Endothelial cell of umbilical vein (primary cell): ENCODE measurements at regions not wholly inside any gene's neighbourhood (a gene's known extent, or its start where the extent isn't known, plus 50 kb on each side); places are given as distances from the start of the nearest gene placed in this dataset.

Experiments
- BruUV-seq: library from RNA; stranded (reverse); fragments of 400-500 nt; replicated peaks from 2 replicates; lab custom pipeline; 2021; lab: Mats Ljungman, UMichigan
- CTCF ChIA-PET: fragments of 300-600, 350-600 bp; sonication (Branson Sonifier 250); formaldehyde crosslinking; loops from one replicate; lab custom pipeline; 2021; ENCODE audit warnings: antibody characterized with exemption, inconsistent platforms; lab: Charles Lee
- POLR2A ChIA-PET: fragments of 300-600, 350-600 bp; sonication (Branson Sonifier 250); formaldehyde crosslinking; loops from one replicate; lab custom pipeline; 2021; ENCODE audit warnings: antibody characterized with exemption, inconsistent platforms; lab: Charles Lee
- DNase-seq: peaks from one replicate; pipeline ENCODE4 v3.0.0-alpha.2; 2011; ENCODE audit warnings: low read depth, low spot score
- FAIRE-seq: peaks from 2 replicates; lab custom pipeline; 2011; peaks lifted over from hg19 to GRCh38; lab: Jason Lieb, UNC
- H2AFZ ChIP-seq: 2 replicates; pipeline ENCODE4 v1.6.0; 2012; ENCODE audit warnings: low read depth, low read length, control low read depth, inconsistent platforms
- H3K27ac ChIP-seq: 2 replicates; pipeline ENCODE4 v1.5.1; 2011; ENCODE audit warnings: low read depth, mild to moderate bottlenecking, control low read depth, low read length, moderate library complexity; ENCODE audit not compliant: insufficient read depth
- H3K27me3 ChIP-seq, 2 experiments: 2 replicates each; pipeline versions ENCODE4 v1.6.0 to v1.6.1; 2011; ENCODE audit warnings: low read length in 2 of 2, mixed read lengths in 1 of 2; ENCODE audit not compliant: control insufficient read depth in 2 of 2, insufficient read depth in 2 of 2
- H3K36me3 ChIP-seq, 2 experiments: 2 replicates in 1 of 2; 3 replicates in 1 of 2; pipeline ENCODE4 v1.5.1; 2011; ENCODE audit warnings: low read length in 2 of 2, mild to moderate bottlenecking in 1 of 2, moderate library complexity in 1 of 2; ENCODE audit not compliant: control insufficient read depth in 2 of 2, insufficient read depth in 2 of 2; ENCODE audit errors: extremely low read depth in 1 of 2
- H3K4me1 ChIP-seq: 3 replicates; pipeline ENCODE4 v1.5.1; 2011; ENCODE audit warnings: mild to moderate bottlenecking, low read length; ENCODE audit not compliant: control insufficient read depth, insufficient read depth; ENCODE audit errors: extremely low read depth
- H3K4me2 ChIP-seq: 2 replicates; pipeline ENCODE4 v1.6.1; 2011; ENCODE audit warnings: low read length, control low read depth, mixed read lengths; ENCODE audit not compliant: insufficient read depth
- H3K4me3 ChIP-seq, 3 experiments: fragments of 200-600 bp in 1 of 3; sonication (generic), shearing (Covaris generic) in 1 of 3; replicated peaks in 1 of 3; 2 replicates each; pipeline ENCODE4 v1.5.1; 2011 to 2016; ENCODE audit warnings: control low read depth in 3 of 3, low read length in 3 of 3, mild to moderate bottlenecking in 2 of 3, inconsistent platforms in 1 of 3, low read depth in 1 of 3, moderate library complexity in 1 of 3; ENCODE audit not compliant: insufficient read depth in 1 of 3
- H3K79me2 ChIP-seq: 2 replicates; pipeline ENCODE4 v1.6.0; 2012; ENCODE audit warnings: low read length, inconsistent platforms; ENCODE audit not compliant: control insufficient read depth, insufficient read depth
- H3K9ac ChIP-seq: replicated peaks from 2 replicates; pipeline ENCODE3; 2011; ENCODE audit warnings: low read length, control low read depth; ENCODE audit not compliant: insufficient read depth; ENCODE audit errors: extremely low read depth
- H3K9me1 ChIP-seq: replicated peaks from 3 replicates; pipeline ENCODE4 v1.6.0; 2011; ENCODE audit warnings: mild to moderate bottlenecking, low read length; ENCODE audit not compliant: control insufficient read depth, insufficient read depth; ENCODE audit errors: extremely low read depth
- H3K9me3 ChIP-seq: replicated peaks from 2 replicates; pipeline ENCODE4 v1.5.1; 2012; ENCODE audit warnings: low read length, inconsistent platforms; ENCODE audit not compliant: control insufficient read depth, insufficient read depth
- H4K20me1 ChIP-seq: replicated peaks from 2 replicates; pipeline ENCODE3; 2011; ENCODE audit warnings: mild to moderate bottlenecking, low read length; ENCODE audit not compliant: control insufficient read depth, insufficient read depth; ENCODE audit errors: extremely low read depth
- CTCF ChIP-seq, 2 donors: IDR thresholded peaks; 1 replicate in 1 of 2; 2 replicates in 1 of 2; pipeline ENCODE4 v1.5.1; 2011; ENCODE audit warnings: low read length in 2 of 2, mild to moderate bottlenecking in 2 of 2, moderate library complexity in 2 of 2, control low read depth in 1 of 2, inconsistent platforms in 1 of 2, low read depth in 1 of 2; ENCODE audit not compliant: insufficient read depth in 1 of 2; ENCODE audit errors: extremely low read depth in 1 of 2
- EZH2 ChIP-seq: IDR thresholded peaks from 2 replicates; pipeline ENCODE4 v1.6.1; 2012; ENCODE audit warnings: borderline replicate concordance, low read depth, mild to moderate bottlenecking, moderate library complexity, low read length, inconsistent platforms; ENCODE audit not compliant: severe bottlenecking
- FOS ChIP-seq: IDR thresholded peaks from 2 replicates; pipeline ENCODE4 v1.6.1; 2011; ENCODE audit warnings: mild to moderate bottlenecking, low read length, moderate library complexity, borderline replicate concordance; ENCODE audit not compliant: insufficient read depth
- GATA2 ChIP-seq: IDR thresholded peaks from 2 replicates; pipeline ENCODE4 v1.7.0; 2011; ENCODE audit warnings: low read depth, mild to moderate bottlenecking, moderate library complexity, mixed read lengths, low read length; ENCODE audit not compliant: insufficient read length, insufficient read depth
- JUN ChIP-seq: IDR thresholded peaks from 2 replicates; pipeline ENCODE4 v1.6.1; 2011; ENCODE audit warnings: borderline replicate concordance, low read depth; ENCODE audit not compliant: insufficient read length, insufficient read depth
- MAX ChIP-seq: IDR thresholded peaks from 2 replicates; pipeline ENCODE4 v1.6.1; 2011; ENCODE audit not compliant: insufficient read depth, insufficient read length
- MYC ChIP-seq: IDR thresholded peaks from one replicate; pipeline ENCODE4 v1.6.1; 2011; ENCODE audit warnings: mild to moderate bottlenecking, low read depth, low read length
- POLR2A ChIP-seq: IDR thresholded peaks from 2 replicates; pipeline ENCODE4 v1.6.1; 2012; ENCODE audit warnings: low read depth, mild to moderate bottlenecking, control low read depth, low read length
- POLR2AphosphoS5 ChIP-seq: IDR thresholded peaks from 2 replicates; pipeline ENCODE4 v1.6.1; 2012; ENCODE audit warnings: low read depth, mild to moderate bottlenecking, control low read depth, low read length, moderate library complexity; ENCODE audit not compliant: insufficient read depth
- dilution Hi-C: fragments of 300-500 bp; cut with MboI; formaldehyde crosslinking; loops from one replicate; pipeline ENCODE4 v1.15.0; 2019; ENCODE audit warnings: low sequenced_read_pairs; ENCODE audit not compliant: extremely low pct_ligation_motif_present
- intact Hi-C: fragments of 100-400 bp; cut with micrococcal nuclease; formaldehyde crosslinking; loops from one replicate; pipeline ENCODE4 v1.10.0; 2022

- no peak for DNase-seq
- H3K79me2 ChIP-seq: no peaks in the 10 kb centered on the region
- H3K9me3 ChIP-seq: peaks cover 2% of the 10 kb centered on the region
- BruUV-seq: no TSS peak
- H3K9ac ChIP-seq: no peak overlapping the region
- H3K27ac ChIP-seq: no peak overlapping the region
- ChIA-PET CTCF (no interaction called here), POLR2A (no interaction called here)
- H4K20me1 ChIP-seq: no peaks in the 10 kb centered on the region
- TF ChIP-seq POLR2AphosphoS5 (no peak), JUN (no peak), EZH2 (no peak), FOS (no peak), MAX (no peak), GATA2 (no peak), MYC (no peak), POLR2A (no peak), CTCF (IDR thresholded peaks at IDR 0.05; ENCODE audit: extremely low read depth in 1 of 2, insufficient read depth in 1 of 2, low read depth in 1 of 2, low read length in 2 of 2) (no peak)
- dilution Hi-C loops: no loop called here
- intact Hi-C loops: no loop called here
- H3K4me1 ChIP-seq: no peaks in the 10 kb centered on the region
- no peak overlapping the region for H2AFZ ChIP-seq
- no peak for FAIRE-seq
- H3K4me3 ChIP-seq: no peak overlapping the region
- H3K27me3 ChIP-seq: no peaks in the 10 kb centered on the region
- H3K9me1 ChIP-seq: no peaks in the 10 kb centered on the region
- H3K4me2 ChIP-seq: no peak overlapping the region
- no peaks in the 10 kb centered on the region for H3K36me3 ChIP-seq
Observed at GRCh38 chr4:180009316-180009715, 2233.9 kb upstream of the TENM3 start.
